IPS-18a (cell line): ENCODE measurements at regions not wholly inside any gene's neighbourhood (a gene's known extent, or its start where the extent isn't known, plus 50 kb on each side); places are given as distances from the start of the nearest gene placed in this dataset.

Source experiments
- H3K27ac ChIP-seq: one replicate; pipeline ENCODE4 v1.5.1; 2013; ENCODE audit warnings: low read length
- H3K27me3 ChIP-seq: one replicate; pipeline ENCODE4 v1.6.1; 2013; ENCODE audit warnings: mild to moderate bottlenecking, low read length; ENCODE audit not compliant: control insufficient read depth, insufficient read depth
- H3K36me3 ChIP-seq: one replicate; pipeline ENCODE4 v1.6.1; 2013; ENCODE audit warnings: low read depth, low read length; ENCODE audit not compliant: control insufficient read depth
- H3K4me1 ChIP-seq: one replicate; pipeline ENCODE4 v1.6.1; 2013; ENCODE audit warnings: low read depth, low read length; ENCODE audit not compliant: control insufficient read depth
- H3K4me3 ChIP-seq: one replicate; pipeline ENCODE4 v1.5.1; 2013; ENCODE audit warnings: low read length
- H3K9ac ChIP-seq: one replicate; pipeline ENCODE4 v1.6.1; 2013; ENCODE audit warnings: mild to moderate bottlenecking, low read length, moderate library complexity
- H3K9me3 ChIP-seq: one replicate; pipeline ENCODE4 v1.6.1; 2013; ENCODE audit warnings: low read depth, low read length; ENCODE audit not compliant: control insufficient read depth

GRCh38 chrX:111006116-111006515 lies 89.9 kb upstream of the PAK3 start:
- Histone ChIP-seq H3K4me3 (no peak overlapping the region), H3K36me3 (no peaks in the 10 kb centered on the region), H3K27ac (no peak overlapping the region), H3K4me1 (peaks cover 24% of the 10 kb centered on the region), H3K9me3 (no peaks in the 10 kb centered on the region), H3K27me3 (no peaks in the 10 kb centered on the region), H3K9ac (no peak overlapping the region)

GRCh38 chrX:111005166-111005565 lies 90.8 kb upstream of the PAK3 start:
- no peak overlapping the region for H3K9ac ChIP-seq
- H3K27ac ChIP-seq, result no peak overlapping the region
- no peak overlapping the region for H3K4me3 ChIP-seq
- H3K27me3 ChIP-seq, result no peaks in the 10 kb centered on the region
- H3K36me3 ChIP-seq, result no peaks in the 10 kb centered on the region
- H3K9me3 ChIP-seq, result no peaks in the 10 kb centered on the region
- H3K4me1 ChIP-seq, result peaks cover 19% of the 10 kb centered on the region

GRCh38 chrX:111003118-111003517 lies 92.9 kb upstream of the PAK3 start:
- no peaks in the 10 kb centered on the region for H3K9me3 ChIP-seq
- peaks cover 19% of the 10 kb centered on the region for H3K4me1 ChIP-seq
- no peaks in the 10 kb centered on the region for H3K36me3 ChIP-seq
- H3K27me3 ChIP-seq, result no peaks in the 10 kb centered on the region
- no peak overlapping the region for H3K4me3 ChIP-seq
- H3K27ac ChIP-seq, result no peak overlapping the region
- no peak overlapping the region for H3K9ac ChIP-seq

- H3K27ac ChIP-seq, result no peak overlapping the region
- H3K36me3 ChIP-seq, result no peaks in the 10 kb centered on the region
- no peaks in the 10 kb centered on the region for H3K27me3 ChIP-seq
- H3K9ac ChIP-seq, result no peak overlapping the region
- no peaks in the 10 kb centered on the region for H3K4me1 ChIP-seq
- H3K9me3 ChIP-seq, result no peaks in the 10 kb centered on the region
- H3K4me3 ChIP-seq, result no peak overlapping the region
Observed at GRCh38 chrX:110992611-110993010, 103.4 kb upstream of the PAK3 start.

GRCh38 chrX:110989869-110990268 lies 106.1 kb upstream of the PAK3 start:
- H3K4me3 ChIP-seq, result no peak overlapping the region
- H3K9me3 ChIP-seq, result no peaks in the 10 kb centered on the region
- no peaks in the 10 kb centered on the region for H3K27me3 ChIP-seq
- no peak overlapping the region for H3K27ac ChIP-seq
- no peak overlapping the region for H3K9ac ChIP-seq
- H3K4me1 ChIP-seq, result peaks cover 11% of the 10 kb centered on the region
- no peaks in the 10 kb centered on the region for H3K36me3 ChIP-seq

- no peak overlapping the region for H3K9ac ChIP-seq
- no peaks in the 10 kb centered on the region for H3K27me3 ChIP-seq
- no peaks in the 10 kb centered on the region for H3K36me3 ChIP-seq
- no peak overlapping the region for H3K4me3 ChIP-seq
- no peak overlapping the region for H3K27ac ChIP-seq
- H3K4me1 ChIP-seq, result peaks cover 14% of the 10 kb centered on the region
- no peaks in the 10 kb centered on the region for H3K9me3 ChIP-seq
Observed at GRCh38 chrX:110989447-110989846, 106.5 kb upstream of the PAK3 start.

- no peaks in the 10 kb centered on the region for H3K9me3 ChIP-seq
- H3K36me3 ChIP-seq, result no peaks in the 10 kb centered on the region
- peaks cover 20% of the 10 kb centered on the region for H3K4me1 ChIP-seq
- H3K27me3 ChIP-seq, result no peaks in the 10 kb centered on the region
- no peak overlapping the region for H3K9ac ChIP-seq
- no peak overlapping the region for H3K27ac ChIP-seq
- no peak overlapping the region for H3K4me3 ChIP-seq
Observed at GRCh38 chrX:110987292-110987691, 108.7 kb upstream of the PAK3 start.

GRCh38 chrX:110985470-110985869 lies 110.5 kb upstream of the PAK3 start:
- peaks cover 20% of the 10 kb centered on the region for H3K4me1 ChIP-seq
- no peak overlapping the region for H3K9ac ChIP-seq
- no peak overlapping the region for H3K4me3 ChIP-seq
- H3K36me3 ChIP-seq, result no peaks in the 10 kb centered on the region
- H3K27me3 ChIP-seq, result no peaks in the 10 kb centered on the region
- H3K9me3 ChIP-seq, result no peaks in the 10 kb centered on the region
- no peak overlapping the region for H3K27ac ChIP-seq

GRCh38 chrX:110983024-110983423 lies 113.0 kb upstream of the PAK3 start:
- Histone ChIP-seq H3K4me3 (no peak overlapping the region), H3K27ac (no peak overlapping the region), H3K4me1 (peaks cover 20% of the 10 kb centered on the region), H3K36me3 (no peaks in the 10 kb centered on the region), H3K9me3 (no peaks in the 10 kb centered on the region), H3K9ac (no peak overlapping the region), H3K27me3 (no peaks in the 10 kb centered on the region)

GRCh38 chrX:110966839-110967238 lies 129.2 kb upstream of the PAK3 start:
- no peaks in the 10 kb centered on the region for H3K9me3 ChIP-seq
- peaks cover 46% of the 10 kb centered on the region for H3K4me1 ChIP-seq
- no peak overlapping the region for H3K9ac ChIP-seq
- H3K27ac ChIP-seq, result no peak overlapping the region
- H3K27me3 ChIP-seq, result no peaks in the 10 kb centered on the region
- no peak overlapping the region for H3K4me3 ChIP-seq
- no peaks in the 10 kb centered on the region for H3K36me3 ChIP-seq

- Histone ChIP-seq H3K9ac (no peak overlapping the region), H3K4me1 (peaks cover 46% of the 10 kb centered on the region), H3K9me3 (no peaks in the 10 kb centered on the region), H3K27me3 (no peaks in the 10 kb centered on the region), H3K36me3 (no peaks in the 10 kb centered on the region), H3K4me3 (no peak overlapping the region), H3K27ac (no peak overlapping the region)
Observed at GRCh38 chrX:110966091-110966454, 129.9 kb upstream of the PAK3 start.

GRCh38 chrX:110965409-110966090 lies 130.4 kb upstream of the PAK3 start:
- Histone ChIP-seq H3K9ac (no peak overlapping the region), H3K27me3 (no peaks in the 10 kb centered on the region), H3K36me3 (no peaks in the 10 kb centered on the region), H3K9me3 (no peaks in the 10 kb centered on the region), H3K27ac (peak overlapping the region; percentile 5), H3K4me3 (no peak overlapping the region), H3K4me1 (peaks cover 46% of the 10 kb centered on the region)
